ENCODE measurements at regions not wholly inside any gene's neighbourhood (a gene's known extent, or its start where the extent isn't known, plus 50 kb on each side); places are given as distances from the start of the nearest gene placed in this dataset.

DNA sequence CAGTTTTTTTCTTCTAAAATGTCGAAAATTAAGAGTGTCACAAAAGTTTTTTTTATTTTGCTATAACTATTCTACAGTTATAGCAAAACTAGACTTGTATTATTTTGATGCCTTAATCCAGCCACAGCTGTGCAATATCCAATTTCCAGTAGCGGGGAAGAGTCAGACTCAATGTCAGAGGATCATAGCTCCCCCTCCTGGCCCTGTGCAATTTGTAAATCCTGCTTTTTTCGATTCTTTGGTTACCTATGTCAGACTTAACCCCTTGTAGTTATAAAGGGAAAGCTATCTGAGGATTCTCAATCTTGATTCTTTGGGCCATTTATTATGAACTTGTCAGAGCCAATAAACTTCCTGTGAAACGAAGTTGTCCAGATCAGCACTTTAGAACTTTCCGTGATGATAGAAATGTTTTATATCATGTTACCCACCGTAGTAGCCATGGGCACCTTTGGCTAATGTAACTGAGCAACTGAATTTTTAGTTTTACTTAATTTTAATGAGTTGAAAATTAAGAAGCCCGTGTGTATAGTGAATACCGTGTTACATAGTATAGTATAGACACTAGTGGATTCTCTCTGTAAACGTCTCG is 87.7 kb upstream of the PRKCQ start:
- no peaks in the 10 kb centered on the region for H3K36me3 Mint-ChIP-seq (ENCODE audit: low read depth)
- no peak overlapping the region for H3K4me3 Mint-ChIP-seq
- DNase-seq (ENCODE audit: low spot score) (peak; percentile 75), ATAC-seq (peak; percentile 70)
- Histone ChIP-seq H2AFZ (no peak overlapping the region), H3K36me3 (ENCODE audit: insufficient read depth) (no peaks in the 10 kb centered on the region), H3K79me2 (replicated peaks; ENCODE audit: insufficient read depth) (no peaks in the 10 kb centered on the region), H4K20me1 (replicated peaks; ENCODE audit: insufficient read depth) (no peaks in the 10 kb centered on the region), H3K4me1 (ENCODE audit: insufficient read depth) (no peaks in the 10 kb centered on the region), H3F3A (replicated peaks; ENCODE audit: low read depth) (no peaks in the 10 kb centered on the region), H3K4me2 (no peak overlapping the region), H3K27ac (ENCODE audit: low read depth) (no peak overlapping the region), H3K9me2 (ENCODE audit: insufficient read depth) (no peaks in the 10 kb centered on the region), H3K27me3 (ENCODE audit: insufficient read depth) (no peaks in the 10 kb centered on the region), H3K4me3 (no peak overlapping the region)
- H3K27me3 Mint-ChIP-seq (ENCODE audit: insufficient read depth, low read depth, poor library complexity) = no peaks in the 10 kb centered on the region
- no peaks in the 10 kb centered on the region; the same call in 2 of the 3 replicates for H3K4me1 Mint-ChIP-seq
- H3K27ac Mint-ChIP-seq = no peak overlapping the region
- TF ChIP-seq REST (IDR thresholded peaks at IDR 0.05; ENCODE audit: unreplicated experiment) = no peak
- TF ChIP-seq CTCF (conservative IDR thresholded peaks at IDR 0.05; ENCODE audit: low read depth in 2 of 2) = peak; percentile 86 to 92
- H3K9me3 Mint-ChIP-seq = no peaks in the 10 kb centered on the region; the same call in 2 of the 3 replicates

DNA sequence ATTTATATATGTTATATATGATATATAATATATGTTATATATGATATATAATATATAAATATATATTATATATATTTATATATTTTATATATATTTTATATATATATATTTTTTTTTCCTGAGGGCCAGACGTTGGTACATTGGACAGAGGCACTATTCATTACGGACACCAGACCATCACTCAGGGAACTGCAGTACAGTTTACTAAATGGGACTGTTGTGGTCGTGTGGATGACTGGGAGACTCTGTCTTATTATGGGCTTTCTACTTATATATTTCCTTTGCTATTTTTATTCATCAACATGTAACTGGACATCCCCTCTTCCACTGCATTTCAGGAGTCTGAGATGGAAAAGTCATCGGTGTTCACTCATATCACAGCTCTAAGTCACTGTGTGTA is 87.1 kb upstream of the PRKCQ start:
- DNase-seq (ENCODE audit: low spot score) (no peak), ATAC-seq (no peak)
- H3K9me3 Mint-ChIP-seq = no peaks in the 10 kb centered on the region; the same call in 2 of the 3 replicates
- H3K4me1 Mint-ChIP-seq = no peaks in the 10 kb centered on the region; the same call in 2 of the 3 replicates
- H3K4me3 Mint-ChIP-seq = no peak overlapping the region
- Histone ChIP-seq H3K9me2 (ENCODE audit: insufficient read depth) (no peaks in the 10 kb centered on the region), H4K20me1 (replicated peaks; ENCODE audit: insufficient read depth) (no peaks in the 10 kb centered on the region), H3K4me2 (no peak overlapping the region), H3K36me3 (ENCODE audit: insufficient read depth) (no peaks in the 10 kb centered on the region), H3K79me2 (replicated peaks; ENCODE audit: insufficient read depth) (no peaks in the 10 kb centered on the region), H3F3A (replicated peaks; ENCODE audit: low read depth) (no peaks in the 10 kb centered on the region), H3K4me3 (no peak overlapping the region), H3K27me3 (ENCODE audit: insufficient read depth) (no peaks in the 10 kb centered on the region), H2AFZ (no peak overlapping the region), H3K4me1 (ENCODE audit: insufficient read depth) (no peaks in the 10 kb centered on the region), H3K27ac (ENCODE audit: low read depth) (no peak overlapping the region)
- H3K36me3 Mint-ChIP-seq (ENCODE audit: low read depth) = no peaks in the 10 kb centered on the region
- TF ChIP-seq REST (IDR thresholded peaks at IDR 0.05; ENCODE audit: unreplicated experiment) (peak; percentile 36), ZNF331 (CRISPR knock-in tag; IDR thresholded peaks at IDR 0.05; ENCODE audit: low read depth) (no peak)
- H3K27me3 Mint-ChIP-seq (ENCODE audit: insufficient read depth, low read depth, poor library complexity) = no peaks in the 10 kb centered on the region
- H3K27ac Mint-ChIP-seq = no peak overlapping the region
